PC-3 (cell line): ENCODE measurements at regions not wholly inside any gene's neighbourhood (a gene's known extent, or its start where the extent isn't known, plus 50 kb on each side); places are given as distances from the start of the nearest gene placed in this dataset.

Experiments
- CTCF ChIP-seq: fragments of 300-600 bp; sonication (generic); conservative IDR thresholded peaks from 2 replicates; pipeline ENCODE4 v1.5.1; 2017; ENCODE audit warnings: antibody characterized with exemption, low read depth, mild to moderate bottlenecking, low read length
- EZH2 ChIP-seq: fragments of 300-600 bp; sonication (generic); IDR thresholded peaks from one replicate; pipeline ENCODE4 v1.6.1; 2017; ENCODE audit warnings: antibody characterized with exemption, mild to moderate bottlenecking, low read length; ENCODE audit not compliant: unreplicated experiment

GRCh38 chr11:45583981-45584566, 81.3 kb downstream of the CHST1 start:
- TF ChIP-seq EZH2 = no peak
- TF ChIP-seq CTCF = no peak
